NB4 (cell line): ENCODE measurements at regions not wholly inside any gene's neighbourhood (a gene's known extent, or its start where the extent isn't known, plus 50 kb on each side); places are given as distances from the start of the nearest gene placed in this dataset.

Source experiments
- POLR2A ChIP-seq: IDR thresholded peaks from 2 replicates; pipeline ENCODE4 v1.6.1; 2011; ENCODE audit warnings: mild to moderate bottlenecking; ENCODE audit not compliant: insufficient read length; ENCODE audit errors: extremely low read depth
- TF ChIP-seq, protein P1 (sequence below): IDR thresholded peaks from 2 replicates; pipeline ENCODE4 v1.6.1; 2011; ENCODE audit warnings: low read depth, low read length
- TF ChIP-seq, protein P2 (sequence below): IDR thresholded peaks from one replicate; pipeline ENCODE4 v1.5.1; 2012; ENCODE audit warnings: low read depth, low read length

DNA sequence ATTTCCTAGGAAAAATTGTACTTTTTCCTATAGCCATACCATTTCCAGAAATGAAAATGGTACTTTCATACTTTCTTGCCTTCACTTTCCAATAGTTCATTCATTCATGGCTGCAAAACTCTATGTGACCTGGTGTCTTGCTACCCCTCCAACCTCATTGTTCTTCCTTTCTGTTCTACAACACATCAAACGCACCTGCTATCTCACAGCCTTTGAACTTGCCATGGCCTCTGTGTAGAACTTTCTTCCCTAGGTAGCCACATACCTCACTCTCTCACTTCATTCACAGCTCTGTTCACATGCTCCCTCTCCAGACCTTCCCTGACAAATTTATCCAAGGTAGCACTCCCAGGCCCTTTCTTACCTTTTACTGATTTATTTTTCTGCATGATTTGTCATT lies 149.2 kb downstream of the DUSP6 start:
- TF ChIP-seq, protein P1, sequence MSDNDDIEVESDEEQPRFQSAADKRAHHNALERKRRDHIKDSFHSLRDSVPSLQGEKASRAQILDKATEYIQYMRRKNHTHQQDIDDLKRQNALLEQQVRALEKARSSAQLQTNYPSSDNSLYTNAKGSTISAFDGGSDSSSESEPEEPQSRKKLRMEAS = no peak
- TF ChIP-seq, protein P2, sequence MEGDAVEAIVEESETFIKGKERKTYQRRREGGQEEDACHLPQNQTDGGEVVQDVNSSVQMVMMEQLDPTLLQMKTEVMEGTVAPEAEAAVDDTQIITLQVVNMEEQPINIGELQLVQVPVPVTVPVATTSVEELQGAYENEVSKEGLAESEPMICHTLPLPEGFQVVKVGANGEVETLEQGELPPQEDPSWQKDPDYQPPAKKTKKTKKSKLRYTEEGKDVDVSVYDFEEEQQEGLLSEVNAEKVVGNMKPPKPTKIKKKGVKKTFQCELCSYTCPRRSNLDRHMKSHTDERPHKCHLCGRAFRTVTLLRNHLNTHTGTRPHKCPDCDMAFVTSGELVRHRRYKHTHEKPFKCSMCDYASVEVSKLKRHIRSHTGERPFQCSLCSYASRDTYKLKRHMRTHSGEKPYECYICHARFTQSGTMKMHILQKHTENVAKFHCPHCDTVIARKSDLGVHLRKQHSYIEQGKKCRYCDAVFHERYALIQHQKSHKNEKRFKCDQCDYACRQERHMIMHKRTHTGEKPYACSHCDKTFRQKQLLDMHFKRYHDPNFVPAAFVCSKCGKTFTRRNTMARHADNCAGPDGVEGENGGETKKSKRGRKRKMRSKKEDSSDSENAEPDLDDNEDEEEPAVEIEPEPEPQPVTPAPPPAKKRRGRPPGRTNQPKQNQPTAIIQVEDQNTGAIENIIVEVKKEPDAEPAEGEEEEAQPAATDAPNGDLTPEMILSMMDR = no peak
- no peak for TF ChIP-seq POLR2A
